HUES64 (cell line): ENCODE measurements at regions not wholly inside any gene's neighbourhood (a gene's known extent, or its start where the extent isn't known, plus 50 kb on each side); places are given as distances from the start of the nearest gene placed in this dataset.

Experiments
- H3K27ac ChIP-seq: 2 replicates; pipeline ENCODE4 v1.7.0; 2013; ENCODE audit warnings: low read depth, low read length, inconsistent platforms
- H3K27me3 ChIP-seq: 2 replicates; pipeline ENCODE4 v1.6.1; 2013; ENCODE audit warnings: mild to moderate bottlenecking, low read length; ENCODE audit not compliant: insufficient read depth
- H3K36me3 ChIP-seq: 2 replicates; pipeline ENCODE4 v1.6.1; 2013; ENCODE audit warnings: mild to moderate bottlenecking, low read length; ENCODE audit not compliant: insufficient read depth
- H3K4me1 ChIP-seq: 2 replicates; pipeline ENCODE4 v1.6.1; 2013; ENCODE audit warnings: mild to moderate bottlenecking, low read length, moderate library complexity; ENCODE audit not compliant: insufficient read depth
- H3K4me3 ChIP-seq: 2 replicates; pipeline ENCODE4 v1.5.1; 2013; ENCODE audit warnings: mild to moderate bottlenecking, low read length, moderate library complexity
- H3K9ac ChIP-seq: 2 replicates; pipeline ENCODE4 v1.6.1; 2013; ENCODE audit warnings: mild to moderate bottlenecking, low read depth, low read length
- H3K9me3 ChIP-seq: 2 replicates; pipeline ENCODE4 v1.6.1; 2013; ENCODE audit warnings: low read depth, low read length; ENCODE audit not compliant: insufficient read depth
- WGBS: fragments of 150-250, 120-280 bp; methylation state at CpG from one replicate; pipeline ENCODE4 v1.1.7; 2013; ENCODE audit warnings: missing lambda C conversion rate; 5-methylcytosine and 5-hydroxymethylcytosine counted together

DNA sequence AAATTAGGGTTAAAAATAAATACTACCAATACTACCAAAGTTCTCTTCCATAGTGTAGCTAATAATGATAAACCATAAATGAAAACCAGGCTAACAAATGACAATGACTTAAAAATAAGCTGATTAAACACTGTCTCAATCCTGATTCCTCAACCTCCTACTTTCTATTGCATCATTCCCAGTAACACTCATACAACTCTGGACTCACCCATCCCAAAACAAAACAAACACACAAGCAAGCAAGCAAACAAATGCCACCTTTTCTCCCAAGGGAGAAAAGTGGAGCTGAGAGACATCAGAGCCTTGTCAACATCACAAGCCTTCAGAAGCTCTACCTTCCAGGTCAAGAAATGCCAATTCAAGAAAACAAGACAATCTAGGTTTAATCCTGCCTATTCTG is 620.7 kb downstream of the NYAP2 start:
- Histone ChIP-seq H3K4me3 (no peak overlapping the region), H3K36me3 (no peaks in the 10 kb centered on the region), H3K4me1 (peaks cover 3% of the 10 kb centered on the region; the same call in 1 of the 2 replicates), H3K27me3 (no peaks in the 10 kb centered on the region), H3K27ac (no peak overlapping the region), H3K9ac (no peak overlapping the region), H3K9me3 (peaks cover 16% of the 10 kb centered on the region)

DNA sequence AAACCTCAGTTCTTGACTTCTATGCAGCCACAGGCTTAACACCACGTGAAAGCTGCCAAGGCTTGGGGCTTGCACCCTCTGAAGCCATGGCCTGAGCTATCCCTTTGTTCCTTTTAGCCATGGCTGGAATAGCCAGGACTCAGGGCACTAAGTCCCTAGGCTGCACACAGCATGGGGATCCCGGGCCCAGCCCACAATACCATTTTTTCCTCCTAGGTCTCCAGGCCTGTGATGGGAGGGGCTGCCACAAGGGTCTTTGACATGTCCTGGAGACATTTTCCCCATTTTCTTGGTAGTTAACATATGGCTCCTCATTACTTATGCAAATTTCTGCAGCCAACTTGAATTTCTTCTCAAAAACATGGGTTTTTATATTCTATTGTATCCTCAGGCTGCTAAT is 619.1 kb downstream of the NYAP2 start:
- Histone ChIP-seq H3K27me3 (no peaks in the 10 kb centered on the region), H3K27ac (no peak overlapping the region), H3K9me3 (peaks cover 11% of the 10 kb centered on the region), H3K36me3 (no peaks in the 10 kb centered on the region), H3K9ac (no peak overlapping the region), H3K4me1 (peaks cover 3% of the 10 kb centered on the region; the same call in 1 of the 2 replicates), H3K4me3 (no peak overlapping the region)
- WGBS: 88% methylated on average over 2 of the region's 2 CpGs

DNA sequence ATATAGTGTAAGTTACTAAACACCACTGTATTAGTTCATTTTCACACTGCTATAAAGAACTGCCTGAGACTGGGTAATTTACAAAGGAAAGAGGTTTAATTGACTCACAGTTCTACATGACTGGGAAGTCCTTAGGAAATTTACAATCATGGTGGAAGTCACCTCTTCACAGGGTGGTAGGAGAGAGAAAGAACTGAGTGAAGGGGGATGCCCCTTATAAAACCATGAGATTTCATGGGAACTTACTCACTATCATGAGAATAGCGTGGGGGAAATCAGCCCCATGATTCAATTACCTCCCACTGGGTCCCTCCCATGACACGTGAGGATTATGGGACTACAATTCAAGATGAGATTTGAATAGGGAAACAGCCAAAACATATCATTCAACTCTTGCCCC is 618.0 kb downstream of the NYAP2 start:
- 100% methylated on average over 2 of the region's 2 CpGs for WGBS
- Histone ChIP-seq H3K27me3 (no peaks in the 10 kb centered on the region), H3K4me1 (peaks cover 3% of the 10 kb centered on the region; the same call in 1 of the 2 replicates), H3K27ac (no peak overlapping the region), H3K36me3 (no peaks in the 10 kb centered on the region), H3K9ac (no peak overlapping the region), H3K9me3 (peaks cover 11% of the 10 kb centered on the region), H3K4me3 (no peak overlapping the region)

DNA sequence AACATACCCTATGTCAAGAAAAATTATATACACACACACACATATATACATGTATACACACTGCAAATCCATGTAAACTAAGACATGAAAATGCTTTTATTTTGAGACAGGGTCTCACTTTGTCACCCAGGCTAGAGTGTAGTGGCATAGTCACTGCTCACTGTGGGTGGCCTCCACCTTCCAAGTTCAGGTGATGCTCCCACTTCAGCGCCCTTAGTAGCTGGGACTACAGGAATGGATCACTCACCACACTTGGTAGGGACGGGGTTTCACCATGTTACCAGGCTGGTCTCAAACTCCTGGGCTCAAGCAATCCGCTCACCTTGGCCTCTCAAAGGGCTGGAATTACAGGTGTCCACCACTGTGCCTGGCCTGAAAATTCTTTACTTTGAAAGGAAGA is 617.6 kb downstream of the NYAP2 start:
- WGBS: 92% methylated on average over 3 of the region's 3 CpGs
- Histone ChIP-seq H3K36me3 (no peaks in the 10 kb centered on the region), H3K27ac (no peak overlapping the region), H3K9ac (no peak overlapping the region), H3K4me1 (peaks cover 3% of the 10 kb centered on the region; the same call in 1 of the 2 replicates), H3K27me3 (no peaks in the 10 kb centered on the region), H3K9me3 (peaks cover 11% of the 10 kb centered on the region), H3K4me3 (no peak overlapping the region)

DNA sequence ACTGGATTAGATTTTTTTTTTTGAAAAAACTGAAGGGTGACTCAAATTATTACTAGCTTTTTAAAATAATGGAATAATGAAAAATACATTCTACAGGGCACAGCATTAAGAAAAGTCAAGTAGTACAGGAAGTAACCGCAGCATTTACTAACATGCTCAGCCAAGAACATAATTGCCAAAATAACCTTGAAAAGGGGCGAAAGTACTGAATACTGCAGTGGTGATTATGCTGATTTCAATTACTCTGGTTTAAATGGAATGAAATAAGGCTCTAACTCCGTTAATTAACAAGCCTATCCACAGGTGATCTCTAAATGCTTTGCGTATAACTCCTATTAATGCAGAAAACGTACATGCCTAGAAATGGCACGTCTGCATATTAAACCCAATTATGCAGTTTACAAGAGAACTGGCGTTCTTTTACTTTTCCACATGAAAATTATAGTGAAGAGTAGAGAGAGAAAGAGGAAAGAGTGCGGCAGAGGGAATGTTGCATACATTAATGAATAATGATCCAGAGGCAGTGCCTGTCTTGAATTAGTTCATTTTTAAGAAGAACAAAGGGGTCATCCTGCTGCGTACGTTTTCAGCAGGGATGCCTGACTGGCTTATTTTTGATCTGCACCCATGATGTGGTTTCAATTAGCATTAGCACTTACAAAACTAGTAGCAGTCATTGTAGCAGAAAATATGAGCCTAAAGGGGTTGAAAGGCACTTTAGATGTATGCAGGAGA is 612.4 kb downstream of the NYAP2 start:
- Histone ChIP-seq H3K4me3 (no peak overlapping the region), H3K27ac (no peak overlapping the region), H3K4me1 (peaks cover 3% of the 10 kb centered on the region; the same call in 1 of the 2 replicates), H3K36me3 (no peaks in the 10 kb centered on the region), H3K9me3 (no peaks in the 10 kb centered on the region), H3K9ac (no peak overlapping the region), H3K27me3 (no peaks in the 10 kb centered on the region)
- 94% methylated on average over 9 of the region's 10 CpGs for WGBS

DNA sequence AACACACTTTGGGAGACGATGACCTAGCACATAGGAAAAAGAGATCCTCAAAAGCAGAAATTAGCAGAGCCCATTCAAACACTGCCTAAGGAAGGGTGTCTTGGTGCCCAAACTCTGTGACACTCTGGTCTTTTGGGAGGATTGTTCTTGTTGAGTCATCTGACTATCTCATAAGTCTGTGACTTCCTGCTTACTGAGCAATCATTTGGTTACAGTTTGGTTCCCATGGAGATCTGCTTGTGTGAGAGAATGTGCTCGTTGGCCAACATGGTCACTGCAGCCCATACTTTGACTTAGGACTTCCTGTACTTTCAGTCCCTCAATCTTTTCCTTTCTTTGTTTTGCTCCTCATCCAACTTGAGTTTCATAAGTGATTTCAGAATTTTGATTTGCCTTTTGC is 602.9 kb downstream of the NYAP2 start:
- no peak overlapping the region for H3K27ac ChIP-seq
- H3K4me1 ChIP-seq: no peaks in the 10 kb centered on the region
- H3K36me3 ChIP-seq: no peaks in the 10 kb centered on the region
- H3K4me3 ChIP-seq: no peak overlapping the region
- no peaks in the 10 kb centered on the region for H3K27me3 ChIP-seq
- H3K9me3 ChIP-seq: no peaks in the 10 kb centered on the region
- 90% methylated on average over 2 of the region's 2 CpGs for WGBS
- H3K9ac ChIP-seq: no peak overlapping the region

DNA sequence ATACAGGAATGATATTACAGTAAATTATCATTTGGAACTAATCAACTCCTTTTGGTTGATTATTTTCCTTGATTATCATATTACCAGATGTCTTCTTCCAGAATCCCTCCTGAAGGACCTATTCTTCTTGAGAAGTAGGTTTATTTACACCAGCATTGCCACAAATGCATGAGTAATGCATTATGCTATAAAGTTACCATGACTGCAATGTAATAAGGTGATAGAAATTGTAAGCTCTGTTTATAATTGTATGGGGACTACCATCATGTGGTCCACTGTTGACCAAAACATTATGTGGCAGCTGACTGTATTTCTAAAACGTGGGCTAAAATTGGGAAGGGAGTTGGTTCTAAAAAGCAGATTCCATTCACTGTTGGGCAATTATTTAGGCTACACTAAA is 602.2 kb downstream of the NYAP2 start:
- H3K36me3 ChIP-seq: no peaks in the 10 kb centered on the region
- H3K4me1 ChIP-seq: no peaks in the 10 kb centered on the region
- no peaks in the 10 kb centered on the region for H3K27me3 ChIP-seq
- H3K9me3 ChIP-seq: no peaks in the 10 kb centered on the region
- WGBS: 82% methylated on average over 1 of the region's 1 CpG
- H3K9ac ChIP-seq: no peak overlapping the region
- H3K27ac ChIP-seq: no peak overlapping the region
- no peak overlapping the region for H3K4me3 ChIP-seq

DNA sequence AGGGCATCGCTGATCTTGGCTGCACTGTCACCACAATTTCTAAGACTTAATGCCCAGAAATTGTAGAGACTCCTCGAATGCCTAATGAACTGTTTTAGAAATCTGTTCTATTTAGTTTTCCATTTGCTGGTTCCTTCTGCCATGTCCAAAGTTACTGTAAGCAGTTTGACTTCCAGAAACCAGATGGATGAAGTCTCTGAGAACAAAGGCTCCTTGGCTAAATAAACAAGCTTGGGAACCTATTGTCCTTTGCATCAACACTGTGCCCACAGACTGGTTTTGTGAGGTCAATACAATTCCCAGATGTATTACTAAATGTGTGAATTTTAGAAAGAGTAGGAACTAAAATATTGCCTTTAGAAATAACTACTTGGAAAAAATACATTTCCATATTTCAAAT is 600.2 kb downstream of the NYAP2 start:
- no peaks in the 10 kb centered on the region for H3K36me3 ChIP-seq
- H3K27ac ChIP-seq: no peak overlapping the region
- 94% methylated on average over 2 of the region's 2 CpGs for WGBS
- no peak overlapping the region for H3K4me3 ChIP-seq
- H3K4me1 ChIP-seq: no peaks in the 10 kb centered on the region; the same call in 1 of the 2 replicates
- H3K9me3 ChIP-seq: no peaks in the 10 kb centered on the region
- no peak overlapping the region for H3K9ac ChIP-seq
- no peaks in the 10 kb centered on the region for H3K27me3 ChIP-seq

DNA sequence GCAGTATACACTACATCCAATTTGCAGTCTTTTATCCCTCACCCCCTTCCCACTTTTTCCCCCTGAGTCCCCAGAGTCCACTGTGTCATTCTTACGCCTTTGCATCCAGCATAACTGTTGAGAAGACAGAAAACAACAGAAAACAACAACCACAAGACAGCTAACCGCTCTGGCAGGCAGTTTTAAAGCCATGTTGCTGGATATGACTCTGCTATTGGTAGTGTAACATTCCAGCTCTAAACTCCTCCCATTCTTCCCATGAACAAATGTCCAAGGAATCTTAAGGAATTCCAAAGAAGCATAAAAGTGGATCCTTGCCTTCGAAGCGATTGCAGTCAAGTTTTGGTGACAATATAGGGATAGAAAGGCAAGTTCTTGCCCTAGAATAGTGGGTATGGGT is 599.1 kb downstream of the NYAP2 start:
- no peak overlapping the region for H3K27ac ChIP-seq
- 97% methylated on average over 3 of the region's 4 CpGs for WGBS
- H3K27me3 ChIP-seq: no peaks in the 10 kb centered on the region
- no peaks in the 10 kb centered on the region; the same call in 1 of the 2 replicates for H3K4me1 ChIP-seq
- no peaks in the 10 kb centered on the region for H3K36me3 ChIP-seq
- no peak overlapping the region for H3K9ac ChIP-seq
- no peaks in the 10 kb centered on the region for H3K9me3 ChIP-seq
- H3K4me3 ChIP-seq: no peak overlapping the region

DNA sequence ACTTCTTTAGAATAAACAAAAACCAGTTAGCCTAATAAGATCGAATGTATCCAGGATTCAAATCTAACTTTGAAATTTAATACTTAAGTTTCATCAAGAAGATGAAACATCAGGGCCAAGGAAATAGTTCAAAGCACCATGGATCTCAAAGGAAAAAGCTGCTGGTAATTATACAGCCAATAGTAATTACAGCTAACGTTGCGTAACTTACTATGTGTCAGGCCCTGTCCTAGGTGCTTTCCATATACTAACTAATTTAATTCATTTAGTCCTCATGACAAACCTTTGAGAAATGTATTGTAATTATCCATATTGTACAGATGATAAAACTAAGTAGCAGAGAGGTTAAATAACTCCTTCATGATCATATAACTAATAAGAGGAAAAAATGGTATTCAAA is 598.6 kb downstream of the NYAP2 start:
- H3K27me3 ChIP-seq: no peaks in the 10 kb centered on the region
- H3K9ac ChIP-seq: no peak overlapping the region
- H3K9me3 ChIP-seq: no peaks in the 10 kb centered on the region
- no peak overlapping the region for H3K27ac ChIP-seq
- H3K4me1 ChIP-seq: no peaks in the 10 kb centered on the region; the same call in 1 of the 2 replicates
- no peak overlapping the region for H3K4me3 ChIP-seq
- no peaks in the 10 kb centered on the region for H3K36me3 ChIP-seq
- WGBS: 100% methylated on average over 3 of the region's 3 CpGs

DNA sequence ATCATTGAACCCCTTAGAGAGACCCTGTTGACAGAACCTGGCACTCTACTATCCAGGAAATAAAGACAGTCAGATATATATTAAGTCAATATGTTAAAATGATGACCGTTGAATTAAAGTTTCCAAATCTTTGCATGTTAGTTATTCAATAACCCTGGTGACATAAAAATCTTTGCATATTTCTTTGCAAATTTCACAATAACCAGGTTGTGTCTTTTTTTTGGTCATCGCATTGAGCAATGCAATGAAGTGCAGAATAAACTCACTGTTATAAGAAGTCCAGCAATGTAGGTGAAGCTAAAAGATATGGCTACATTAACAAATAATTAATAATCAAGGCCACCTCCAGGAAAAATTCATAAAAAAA is 596.9 kb downstream of the NYAP2 start:
- no peaks in the 10 kb centered on the region for H3K9me3 ChIP-seq
- H3K36me3 ChIP-seq: no peaks in the 10 kb centered on the region
- H3K4me3 ChIP-seq: no peak overlapping the region
- WGBS: 100% methylated on average over 1 of the region's 2 CpGs
- H3K27ac ChIP-seq: no peak overlapping the region
- H3K4me1 ChIP-seq: no peaks in the 10 kb centered on the region; the same call in 1 of the 2 replicates
- H3K27me3 ChIP-seq: no peaks in the 10 kb centered on the region
- no peak overlapping the region for H3K9ac ChIP-seq
